B cell (primary cell): ENCODE measurements at regions not wholly inside any gene's neighbourhood (a gene's known extent, or its start where the extent isn't known, plus 50 kb on each side); places are given as distances from the start of the nearest gene placed in this dataset.

ENCODE experiments used
- ATAC-seq: fragments of 200-7000 bp; cut with Tn5 transposase; one replicate; pipeline ENCODE4 v1.10.0; 2021; ENCODE audit warnings: low read depth, mild to moderate bottlenecking, moderate number of reproducible peaks, moderate library complexity
- CTCF ChIA-PET: fragments of 350-600 bp; sonication (Branson Sonifier 250); formaldehyde crosslinking; loops from one replicate; lab custom pipeline; 2021; ENCODE audit warnings: antibody characterized with exemption, inconsistent platforms; lab: Charles Lee
- POLR2A ChIA-PET: fragments of 350-600 bp; sonication (Branson Sonifier 250); formaldehyde crosslinking; loops from one replicate; lab custom pipeline; 2021; ENCODE audit warnings: antibody characterized with exemption; lab: Charles Lee
- DNase-seq: peaks from one replicate; pipeline ENCODE4 v3.0.0; 2013
- H2AFZ ChIP-seq: 2 replicates; pipeline ENCODE4 v1.6.1; 2012; ENCODE audit warnings: mild to moderate bottlenecking, low read depth, low read length; ENCODE audit not compliant: insufficient read depth, poor library complexity, severe bottlenecking
- H3K27ac ChIP-seq, 2 donors: 1 replicate in 1 of 2; 2 replicates in 1 of 2; pipeline ENCODE4 v1.5.1; 2012 to 2013; ENCODE audit warnings: low read length in 2 of 2, mild to moderate bottlenecking in 2 of 2, moderate library complexity in 1 of 2
- H3K27me3 ChIP-seq, 4 experiments: fragments of 200-600 bp in 1 of 4; sonication (generic) in 1 of 4; replicated peaks in 1 of 4; 1 replicate in 2 of 4; 2 replicates in 2 of 4; pipeline versions ENCODE4 v1.6.1 to v1.7.0; 2013 to 2016; ENCODE audit warnings: low read length in 3 of 4, mild to moderate bottlenecking in 2 of 4, mixed read lengths in 1 of 4, moderate library complexity in 1 of 4; ENCODE audit not compliant: insufficient read depth in 4 of 4, control insufficient read depth in 3 of 4; ENCODE audit errors: control extremely low read depth in 1 of 4
- H3K36me3 ChIP-seq, 2 experiments: replicated peaks in 1 of 2; 1 replicate in 1 of 2; 2 replicates in 1 of 2; pipeline versions ENCODE4 v1.6.1 to v1.7.1; 2013; ENCODE audit warnings: low read length in 1 of 2; ENCODE audit not compliant: insufficient read depth in 2 of 2, control insufficient read depth in 1 of 2; ENCODE audit errors: control extremely low read depth in 1 of 2, extremely low read depth in 1 of 2
- H3K4me1 ChIP-seq, 2 donors: fragments of 200-600 bp in 1 of 2; sonication (generic) in 1 of 2; 1 replicate in 1 of 2; 2 replicates in 1 of 2; pipeline versions ENCODE4 v1.5.1 to v1.6.1; 2013 to 2017; ENCODE audit warnings: low read length in 2 of 2; ENCODE audit not compliant: control insufficient read depth in 2 of 2, insufficient read depth in 2 of 2
- H3K4me2 ChIP-seq: replicated peaks from 2 replicates; pipeline ENCODE3; 2012; ENCODE audit warnings: mild to moderate bottlenecking, low read depth, low read length; ENCODE audit not compliant: poor library complexity, severe bottlenecking
- H3K4me3 ChIP-seq, 5 experiments: fragments of 200-600 bp in 1 of 5; sonication (generic) in 1 of 5; 1 replicate in 3 of 5; 2 replicates in 2 of 5; pipeline versions ENCODE4 v1.5.1 to v1.7.0; 2011 to 2016; ENCODE audit warnings: low read length in 4 of 5, mild to moderate bottlenecking in 4 of 5, low read depth in 2 of 5, control low read depth in 1 of 5, moderate library complexity in 1 of 5; ENCODE audit not compliant: insufficient read depth in 1 of 5; ENCODE audit errors: control extremely low read depth in 1 of 5, extremely low read depth in 1 of 5
- H3K79me2 ChIP-seq: fragments of 200-600 bp; sonication (generic); one replicate; pipeline ENCODE4 v1.6.0; 2016; ENCODE audit warnings: low read length; ENCODE audit not compliant: control insufficient read depth, insufficient read depth
- H3K9ac ChIP-seq: fragments of 200-600 bp; sonication (generic); 2 replicates; pipeline ENCODE4 v1.6.1; 2017; ENCODE audit warnings: mild to moderate bottlenecking, low read length, moderate library complexity
- H3K9me3 ChIP-seq, 3 donors: one replicate each; pipeline versions ENCODE4 v1.6.1 to v1.7.1; 2013; ENCODE audit warnings: low read length in 2 of 3; ENCODE audit not compliant: control insufficient read depth in 2 of 3, insufficient read depth in 1 of 3; ENCODE audit errors: control extremely low read depth in 1 of 3
- H4K20me1 ChIP-seq: 2 replicates; pipeline ENCODE4 v1.6.0; 2012; ENCODE audit warnings: mild to moderate bottlenecking, low read length; ENCODE audit not compliant: insufficient read depth, control insufficient read depth, poor library complexity, severe bottlenecking
- H3K27ac Mint-ChIP-seq: one replicate; pipeline ENCODE4 v1.8.0; 2021; ENCODE audit warnings: mixed read lengths
- H3K27me3 Mint-ChIP-seq: one replicate; pipeline ENCODE4 v1.8.0; 2021; ENCODE audit warnings: mixed read lengths
- H3K4me1 Mint-ChIP-seq: one replicate; pipeline ENCODE4 v1.8.0; 2021; ENCODE audit warnings: mixed read lengths
- H3K4me3 Mint-ChIP-seq: one replicate; pipeline ENCODE4 v1.8.0; 2021; ENCODE audit warnings: mixed read lengths
- H3K9me3 Mint-ChIP-seq: one replicate; pipeline ENCODE4 v1.8.0; 2022; ENCODE audit warnings: mixed read lengths; ENCODE audit not compliant: insufficient read depth
- CTCF ChIP-seq: fragments of 200-600 bp; IDR thresholded peaks from one replicate; pipeline ENCODE4 v1.8.0; 2022; ENCODE audit warnings: antibody characterized with exemption, mild to moderate bottlenecking
- EZH2 ChIP-seq: IDR thresholded peaks from 2 replicates; pipeline ENCODE4 v1.6.1; 2012; ENCODE audit warnings: borderline replicate concordance, low read depth, mild to moderate bottlenecking, moderate library complexity, low read length; ENCODE audit not compliant: insufficient read depth, poor library complexity, severe bottlenecking
- WGBS: methylation state at CpG from one replicate; pipeline ENCODE4 v1.1.5; 2013; ENCODE audit warnings: missing lambda C conversion rate; ENCODE audit not compliant: insufficient coverage; 5-methylcytosine and 5-hydroxymethylcytosine counted together
- intact Hi-C: fragments of 100-400 bp; cut with micrococcal nuclease; formaldehyde crosslinking; loops from one replicate; pipeline ENCODE4 v1.10.0; 2022

DNA sequence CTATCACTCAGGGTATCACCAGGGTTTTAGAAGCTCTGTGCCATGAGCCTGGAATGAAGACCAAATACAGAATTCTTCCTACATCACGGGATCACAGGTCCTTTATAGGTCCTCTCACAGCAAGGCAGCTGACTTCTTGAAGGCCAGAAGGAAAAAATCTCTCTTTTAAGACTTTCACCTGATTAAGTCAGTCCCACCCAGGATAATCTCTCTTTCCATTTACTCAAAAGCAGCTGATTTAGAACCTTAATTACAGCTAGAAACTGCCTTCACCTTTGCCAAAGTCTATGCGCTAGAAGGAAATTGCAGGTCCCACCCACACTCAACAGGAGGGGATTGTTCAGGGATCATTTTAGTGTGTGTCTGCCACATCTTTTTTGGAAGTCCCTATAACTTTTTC, 135.1 kb downstream of the RAB11FIP2 start:
- intact Hi-C loops = no loop called here
- H3K4me3 Mint-ChIP-seq = no peak overlapping the region
- WGBS = 15% methylated on average over 1 of the region's 2 CpGs
- Histone ChIP-seq H4K20me1 (no peaks in the 10 kb centered on the region), H3K9me3 (no peaks in the 10 kb centered on the region), H3K4me2 (no peak overlapping the region), H3K27ac (no peak overlapping the region), H3K9ac (no peak overlapping the region), H3K4me3 (no peak overlapping the region), H3K36me3 (no peaks in the 10 kb centered on the region), H3K4me1 (no peaks in the 10 kb centered on the region), H3K27me3 (peaks cover 0 to 5% (median 3%) of the 10 kb centered on the region in 4 experiments), H2AFZ (no peak overlapping the region), H3K79me2 (no peaks in the 10 kb centered on the region)
- DNase-seq (no peak), ATAC-seq (no peak)
- ChIA-PET POLR2A (no interaction called here), CTCF (no interaction called here)
- H3K27me3 Mint-ChIP-seq = peaks cover 34% of the 10 kb centered on the region
- H3K4me1 Mint-ChIP-seq = no peaks in the 10 kb centered on the region
- no peak overlapping the region for H3K27ac Mint-ChIP-seq
- TF ChIP-seq EZH2 (no peak), CTCF (no peak)
- H3K9me3 Mint-ChIP-seq = no peaks in the 10 kb centered on the region

DNA sequence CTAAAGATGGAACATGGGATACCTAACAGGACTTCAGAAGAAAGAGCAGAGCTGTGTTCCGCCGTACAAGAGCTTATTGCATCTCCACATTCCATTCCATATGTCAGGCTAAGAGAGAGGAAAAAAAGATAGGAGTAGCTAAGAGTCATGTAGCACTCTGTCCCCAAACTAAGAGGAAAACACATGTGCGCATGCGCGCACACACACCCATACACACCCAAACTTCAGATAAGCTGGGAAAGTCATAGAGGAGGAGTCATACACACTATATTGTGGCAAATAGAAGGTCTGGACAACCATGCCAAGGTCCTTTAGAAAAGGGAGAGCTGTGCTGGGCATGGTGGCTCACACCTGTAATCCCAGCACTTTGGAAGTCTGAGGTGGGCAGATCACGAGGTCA, 132.4 kb downstream of the RAB11FIP2 start:
- Mint-ChIP-seq H3K9me3 (no peaks in the 10 kb centered on the region), H3K27ac (no peak overlapping the region)
- H3K27me3 ChIP-seq = peaks cover 0 to 5% (median 3%) of the 10 kb centered on the region in 4 experiments

More for the DNA sequence above, 132.4 kb downstream of the RAB11FIP2 start:
- Histone ChIP-seq H3K36me3 (no peaks in the 10 kb centered on the region), H3K4me3 (no peak overlapping the region), H3K4me2 (no peak overlapping the region), H3K4me1 (no peaks in the 10 kb centered on the region), H3K9me3 (no peaks in the 10 kb centered on the region), H3K9ac (no peak overlapping the region), H2AFZ (no peak overlapping the region), H4K20me1 (no peaks in the 10 kb centered on the region), H3K27ac (no peak overlapping the region), H3K79me2 (no peaks in the 10 kb centered on the region)
- POLR2A ChIA-PET = no interaction called here
- Mint-ChIP-seq H3K4me1 (no peaks in the 10 kb centered on the region), H3K27me3 (peaks cover 34% of the 10 kb centered on the region), H3K4me3 (no peak overlapping the region)
- 40% methylated on average over 1 of the region's 6 CpGs for WGBS
- CTCF ChIA-PET = no interaction called here
- intact Hi-C loops = no loop called here
- TF ChIP-seq EZH2 = no peak
- DNase-seq = no peak
- ATAC-seq = no peak
